Tibial nerve (tissue), 4 donors: ENCODE measurements at regions not wholly inside any gene's neighbourhood (a gene's known extent, or its start where the extent isn't known, plus 50 kb on each side); places are given as distances from the start of the nearest gene placed in this dataset.

Experiments
- DNase-seq, 2 donors: peaks; one replicate each; pipeline ENCODE4 v3.0.0-alpha.2; 2019; ENCODE audit warnings: low spot score in 2 of 2
- H3K27ac ChIP-seq, 4 donors: fragments of 200-600 bp; sonication (generic) in 3 of 4; one replicate each; pipeline ENCODE4 v1.5.1; 2017 to 2019; ENCODE audit warnings: mild to moderate bottlenecking in 1 of 4
- H3K27me3 ChIP-seq, 2 donors: fragments of 200-600 bp; sonication (generic) in 1 of 2; one replicate each; pipeline versions ENCODE4 v1.5.1 to v1.6.0; 2017 to 2019
- H3K36me3 ChIP-seq, 3 donors: fragments of 200-600 bp; sonication (generic); one replicate each; pipeline ENCODE4 v1.5.1; 2018 to 2019
- H3K4me1 ChIP-seq, 4 donors: fragments of 200-600 bp; sonication (generic) in 3 of 4; one replicate each; pipeline ENCODE4 v1.5.1; 2017 to 2019
- H3K4me3 ChIP-seq, 4 donors: fragments of 200-600 bp; sonication (generic) in 3 of 4; one replicate each; pipeline ENCODE4 v1.5.1; 2017 to 2019; ENCODE audit warnings: mild to moderate bottlenecking in 1 of 4, moderate library complexity in 1 of 4
- H3K9me3 ChIP-seq, 4 donors: fragments of 200-600 bp; sonication (generic) in 3 of 4; one replicate each; pipeline ENCODE4 v1.5.1; 2017 to 2019
- EP300 ChIP-seq, 2 donors: sonication (generic); formaldehyde crosslinking; IDR thresholded peaks; one replicate each; pipeline ENCODE4 v1.6.1; 2017; ENCODE audit warnings: antibody characterized with exemption in 2 of 2, mild to moderate bottlenecking in 1 of 2
- POLR2A ChIP-seq, 2 donors: fragments of 450-650 bp; IDR thresholded peaks; one replicate each; pipeline ENCODE4 v1.6.1; 2017; ENCODE audit warnings: antibody characterized with exemption in 2 of 2, mild to moderate bottlenecking in 2 of 2, moderate library complexity in 2 of 2
- WGBS, 2 donors: methylation state at CpG; one replicate each; pipeline ENCODE4 v1.1.5; 2018; 5-methylcytosine and 5-hydroxymethylcytosine counted together
- TF ChIP-seq, protein P1 (sequence below), 5 experiments: fragments of 200-600 bp in 3 of 5; fragments of 450-650 bp in 2 of 5; sonication (generic) in 3 of 5; IDR thresholded peaks; one replicate each; pipeline ENCODE4 v1.5.1; 2016 to 2019; ENCODE audit warnings: antibody characterized with exemption in 5 of 5, mild to moderate bottlenecking in 3 of 5, moderate library complexity in 2 of 5

DNA sequence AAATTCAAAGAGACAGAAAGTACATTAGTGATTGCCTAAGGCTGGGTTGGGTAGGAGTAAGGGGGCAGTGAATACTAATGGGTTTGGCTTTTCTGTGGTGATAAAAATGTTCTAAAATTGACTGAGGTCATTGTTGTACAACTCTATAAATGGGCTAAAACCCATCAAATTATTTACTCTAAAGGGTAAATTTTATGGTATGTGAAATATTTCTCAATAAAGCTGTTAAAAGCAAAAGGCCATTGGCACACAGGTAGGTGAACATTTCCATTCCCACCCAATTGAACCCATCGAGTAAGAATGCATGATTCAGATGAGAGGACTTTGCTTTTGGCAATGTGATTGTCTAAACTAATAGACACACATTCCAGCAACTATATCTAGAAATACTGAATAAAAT is 579.4 kb downstream of the GATA3 start:
- Histone ChIP-seq H3K27me3 (no peaks in the 10 kb centered on the region), H3K27ac (no peak overlapping the region), H3K36me3 (no peaks in the 10 kb centered on the region), H3K9me3 (no peaks in the 10 kb centered on the region), H3K4me3 (no peak overlapping the region), H3K4me1 (no peaks in the 10 kb centered on the region)
- WGBS, 2 donors, result 81 to 86% methylated on average over 1 of the region's 1 CpG
- DNase-seq, result no peak
- TF ChIP-seq, protein P1, sequence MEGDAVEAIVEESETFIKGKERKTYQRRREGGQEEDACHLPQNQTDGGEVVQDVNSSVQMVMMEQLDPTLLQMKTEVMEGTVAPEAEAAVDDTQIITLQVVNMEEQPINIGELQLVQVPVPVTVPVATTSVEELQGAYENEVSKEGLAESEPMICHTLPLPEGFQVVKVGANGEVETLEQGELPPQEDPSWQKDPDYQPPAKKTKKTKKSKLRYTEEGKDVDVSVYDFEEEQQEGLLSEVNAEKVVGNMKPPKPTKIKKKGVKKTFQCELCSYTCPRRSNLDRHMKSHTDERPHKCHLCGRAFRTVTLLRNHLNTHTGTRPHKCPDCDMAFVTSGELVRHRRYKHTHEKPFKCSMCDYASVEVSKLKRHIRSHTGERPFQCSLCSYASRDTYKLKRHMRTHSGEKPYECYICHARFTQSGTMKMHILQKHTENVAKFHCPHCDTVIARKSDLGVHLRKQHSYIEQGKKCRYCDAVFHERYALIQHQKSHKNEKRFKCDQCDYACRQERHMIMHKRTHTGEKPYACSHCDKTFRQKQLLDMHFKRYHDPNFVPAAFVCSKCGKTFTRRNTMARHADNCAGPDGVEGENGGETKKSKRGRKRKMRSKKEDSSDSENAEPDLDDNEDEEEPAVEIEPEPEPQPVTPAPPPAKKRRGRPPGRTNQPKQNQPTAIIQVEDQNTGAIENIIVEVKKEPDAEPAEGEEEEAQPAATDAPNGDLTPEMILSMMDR (IDR thresholded peaks at IDR 0.05), result no peak
- TF ChIP-seq EP300 (IDR thresholded peaks at IDR 0.05), result no peak
- TF ChIP-seq POLR2A (IDR thresholded peaks at IDR 0.05), result no peak

- no peak for DNase-seq
Measured at GRCh38 chr10:8636371-8636770, 581.9 kb downstream of the GATA3 start.

GRCh38 chr10:8637640-8638039 is 583.2 kb downstream of the GATA3 start:
- TF ChIP-seq EP300 (IDR thresholded peaks at IDR 0.05) (no peak), POLR2A (IDR thresholded peaks at IDR 0.05) (no peak)
- TF ChIP-seq, protein P1 (IDR thresholded peaks at IDR 0.05), result no peak

More at GRCh38 chr10:8636371-8636770, 581.9 kb downstream of the GATA3 start:
- H3K9me3 ChIP-seq, result no peaks in the 10 kb centered on the region
- H3K4me3 ChIP-seq, result no peak overlapping the region
- no peak overlapping the region for H3K27ac ChIP-seq
- TF ChIP-seq, protein P1 (IDR thresholded peaks at IDR 0.05), result no peak
- TF ChIP-seq POLR2A (IDR thresholded peaks at IDR 0.05) (no peak), EP300 (IDR thresholded peaks at IDR 0.05) (no peak)
- no peaks in the 10 kb centered on the region for H3K4me1 ChIP-seq
- 86 to 87% methylated on average over 9 of the region's 9 CpGs for WGBS, 2 donors
- H3K27me3 ChIP-seq, result no peaks in the 10 kb centered on the region
- no peaks in the 10 kb centered on the region for H3K36me3 ChIP-seq

GRCh38 chr10:8638088-8638672 is 583.7 kb downstream of the GATA3 start:
- no peak overlapping the region for H3K27ac ChIP-seq

More at GRCh38 chr10:8637640-8638039, 583.2 kb downstream of the GATA3 start:
- WGBS, 2 donors, result 45 to 60% methylated on average over 4 of the region's 4 CpGs
- no peak for DNase-seq
- Histone ChIP-seq H3K36me3 (no peaks in the 10 kb centered on the region), H3K4me3 (no peak overlapping the region), H3K27ac (no peak overlapping the region), H3K9me3 (no peaks in the 10 kb centered on the region), H3K27me3 (no peaks in the 10 kb centered on the region), H3K4me1 (no peaks in the 10 kb centered on the region)

DNA sequence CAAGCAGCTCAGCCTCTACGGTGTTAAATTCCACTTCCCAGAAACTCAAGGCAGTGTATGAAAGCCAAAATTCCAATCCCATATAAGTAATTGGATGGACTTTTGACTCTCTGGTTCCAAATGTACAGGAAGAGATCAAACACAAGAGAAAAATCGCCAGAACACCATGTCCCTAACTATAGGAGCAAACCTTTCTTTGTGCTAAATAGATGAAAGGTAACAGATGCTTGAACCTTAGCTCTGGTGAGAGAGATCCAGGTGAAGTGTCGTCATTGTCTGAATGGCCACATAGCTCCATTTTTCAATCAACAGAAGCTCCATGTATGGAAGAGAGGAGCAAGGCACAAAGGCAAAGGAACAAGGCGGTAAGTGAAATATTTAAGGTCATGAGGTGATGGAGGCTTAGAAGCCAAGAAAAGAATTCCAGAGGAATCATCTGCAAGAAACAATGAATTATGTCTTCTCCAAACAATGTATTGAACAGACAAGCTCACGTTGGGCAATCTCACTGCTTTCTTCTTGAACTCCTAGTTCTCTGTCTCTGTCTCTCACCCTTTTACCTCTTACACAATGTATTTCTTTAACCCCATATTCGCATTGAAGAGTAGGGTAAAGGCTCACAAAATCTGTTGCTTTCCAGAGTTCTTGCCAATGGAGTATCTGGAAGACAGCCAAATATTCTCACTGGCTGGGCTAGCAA is 585.1 kb downstream of the GATA3 start:
- Histone ChIP-seq H3K4me1 (no peaks in the 10 kb centered on the region), H3K27ac (no peak overlapping the region), H3K4me3 (no peak overlapping the region), H3K36me3 (no peaks in the 10 kb centered on the region), H3K9me3 (no peaks in the 10 kb centered on the region), H3K27me3 (no peaks in the 10 kb centered on the region)
- no peak for DNase-seq
- 32 to 40% methylated on average over 6 of the region's 6 CpGs for WGBS, 2 donors
- TF ChIP-seq EP300 (IDR thresholded peaks at IDR 0.05) (no peak), POLR2A (IDR thresholded peaks at IDR 0.05) (no peak)
- TF ChIP-seq, protein P1 (IDR thresholded peaks at IDR 0.05), result no peak

More at GRCh38 chr10:8638088-8638672, 583.7 kb downstream of the GATA3 start:
- Histone ChIP-seq H3K9me3 (no peaks in the 10 kb centered on the region), H3K27me3 (no peaks in the 10 kb centered on the region), H3K4me3 (no peak overlapping the region), H3K36me3 (no peaks in the 10 kb centered on the region), H3K4me1 (no peaks in the 10 kb centered on the region)
- DNase-seq, result no peak
- TF ChIP-seq POLR2A (IDR thresholded peaks at IDR 0.05) (no peak), EP300 (IDR thresholded peaks at IDR 0.05) (no peak)
- TF ChIP-seq, protein P1 (IDR thresholded peaks at IDR 0.05), result no peak
- WGBS, 2 donors, result 69 to 93% methylated on average over 4 of the region's 4 CpGs
